DMS53 treated with DMSO at 0.1 percent for 48 hours (cell line): ENCODE measurements at regions not wholly inside any gene's neighbourhood (a gene's known extent, or its start where the extent isn't known, plus 50 kb on each side); places are given as distances from the start of the nearest gene placed in this dataset.
A peak's percentile ranks its signal among the peaks of the same experiment; 100 is the strongest.

Experiments used
- DNase-seq: peaks from one replicate; lab custom pipeline; 2025; ENCODE audit not compliant: unreplicated experiment; lab: John Stamatoyannopoulos, UW

- DNase-seq: no peak
Observed at GRCh38 chr10:84996580-84996979, 668.2 kb downstream of the CCSER2 start.

- DNase-seq: no peak
Observed at GRCh38 chr10:84997870-84998269, 669.5 kb downstream of the CCSER2 start.

DNA sequence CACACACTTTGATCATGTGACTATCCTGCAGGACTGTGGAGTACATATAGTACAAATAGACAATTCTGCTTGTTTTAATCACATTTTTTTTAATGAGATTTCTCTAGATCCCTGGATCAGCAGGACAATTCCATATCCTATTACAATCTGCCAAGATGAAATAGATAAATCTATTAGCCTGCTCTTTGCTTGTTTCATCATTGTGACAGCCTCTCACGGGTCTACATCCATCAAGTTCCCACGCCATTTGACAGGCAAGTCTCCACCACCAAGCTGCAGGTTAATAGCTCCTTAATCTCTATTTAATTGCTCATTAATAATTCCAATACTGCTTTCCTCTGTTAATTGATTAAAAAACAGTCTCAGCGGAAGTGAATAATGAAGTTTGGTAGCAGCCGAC, 671.5 kb downstream of the CCSER2 start:
- no peak for DNase-seq

GRCh38 chr10:85003083-85003482, 674.7 kb downstream of the CCSER2 start:
- DNase-seq: no peak

DNA sequence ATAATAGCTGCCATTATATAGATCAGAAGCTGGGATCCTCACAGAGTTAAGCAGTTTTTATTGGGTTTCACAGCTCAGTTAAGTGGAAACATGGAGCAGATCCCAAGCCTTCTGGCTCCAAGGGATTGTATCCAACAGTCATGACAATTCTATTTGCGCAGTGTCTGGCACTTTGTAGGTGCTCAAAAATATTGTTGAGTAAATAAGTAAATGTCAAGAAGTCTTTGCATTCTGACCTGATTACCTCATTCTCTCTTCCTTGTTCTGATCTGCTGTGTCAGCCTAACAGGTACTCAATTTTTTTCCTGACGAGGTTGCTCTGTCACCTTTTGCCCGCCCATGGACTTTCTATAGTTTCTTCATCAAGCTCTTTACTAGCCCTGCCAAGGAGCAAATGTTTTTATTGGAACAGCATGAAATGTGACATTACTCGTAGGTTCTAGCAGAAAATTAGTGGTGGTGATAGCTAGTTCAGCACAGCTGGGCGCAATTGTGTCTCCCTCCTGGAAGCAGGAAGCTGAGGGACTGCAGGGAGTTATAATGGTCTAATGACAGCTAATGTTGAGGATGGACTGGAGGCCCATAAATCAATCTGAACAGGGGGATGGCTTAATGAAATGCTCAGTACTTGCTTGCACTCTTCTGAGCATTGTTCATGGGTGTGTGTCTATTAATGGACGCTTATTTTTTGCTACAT, 680.2 kb downstream of the CCSER2 start:
- peak; percentile 46 for DNase-seq

GRCh38 chr10:85012305-85012704, 683.9 kb downstream of the CCSER2 start:
- no peak for DNase-seq

GRCh38 chr10:85026878-85027467, 698.6 kb downstream of the CCSER2 start:
- no peak for DNase-seq

DNA sequence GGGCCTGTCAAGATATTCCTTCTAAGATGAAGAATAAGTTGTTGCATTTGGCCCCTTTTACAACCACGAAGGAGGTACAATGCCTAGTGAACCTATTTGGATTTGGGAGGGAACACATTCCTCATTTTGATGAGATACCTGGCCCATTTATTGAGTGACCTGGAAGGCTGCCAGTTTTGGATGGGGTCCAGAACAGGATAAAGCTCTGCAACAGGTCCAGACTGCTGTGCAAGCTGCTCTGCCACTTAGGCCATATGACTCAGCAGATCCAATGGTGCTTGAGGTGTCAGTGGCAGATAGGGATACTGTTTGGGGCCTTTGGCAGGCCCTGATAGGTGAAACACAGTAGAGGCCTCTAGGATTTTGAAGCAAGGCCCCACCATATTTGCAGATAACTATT, 704.6 kb downstream of the CCSER2 start:
- DNase-seq: no peak

GRCh38 chr10:85036661-85037060, 708.3 kb downstream of the CCSER2 start:
- no peak for DNase-seq

DNA sequence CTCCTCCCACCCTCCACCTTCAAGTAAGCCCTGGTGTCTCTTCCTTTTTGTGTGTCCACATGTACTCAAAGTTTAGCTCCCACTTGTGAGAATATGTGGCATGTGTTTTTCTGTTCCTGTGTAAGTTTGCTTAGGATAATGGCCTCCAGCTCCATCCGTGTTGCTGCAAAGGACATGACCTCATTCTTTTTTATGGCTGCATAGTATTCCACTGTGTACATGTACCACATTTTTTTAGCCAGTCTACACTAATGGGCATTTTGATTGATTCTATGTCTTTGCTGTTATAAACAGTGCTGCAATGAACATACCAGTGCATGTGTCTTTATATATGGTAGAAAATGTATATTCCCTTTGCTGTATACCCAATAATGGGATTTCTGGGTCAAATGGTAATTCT, 710.9 kb downstream of the CCSER2 start:
- no peak for DNase-seq

DNA sequence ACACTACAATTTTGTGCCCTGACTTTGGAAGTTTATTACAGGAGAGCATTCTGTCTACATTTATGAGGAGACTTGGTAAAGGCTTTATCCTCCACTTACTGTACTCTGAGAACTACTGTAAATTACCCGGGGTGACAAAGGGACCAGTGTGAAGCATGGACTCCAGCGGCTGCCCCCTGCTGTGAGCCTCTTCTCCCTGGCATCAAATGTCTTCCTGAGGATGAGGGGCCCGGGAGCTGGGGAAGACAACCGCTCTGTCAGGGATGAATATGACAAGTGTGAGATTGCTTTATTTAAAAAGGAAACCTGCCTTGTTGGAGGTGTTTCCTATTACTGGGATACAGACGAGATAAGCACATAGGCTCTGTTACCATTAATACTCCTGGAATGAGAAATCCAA, 714.8 kb downstream of the CCSER2 start:
- peak; percentile 47 for DNase-seq

- DNase-seq: no peak
Observed at GRCh38 chr10:85045046-85045445, 716.7 kb downstream of the CCSER2 start.

GRCh38 chr10:85047170-85047834, 718.9 kb downstream of the CCSER2 start:
- no peak for DNase-seq

GRCh38 chr10:85047979-85048378, 719.6 kb downstream of the CCSER2 start:
- no peak for DNase-seq

DNA sequence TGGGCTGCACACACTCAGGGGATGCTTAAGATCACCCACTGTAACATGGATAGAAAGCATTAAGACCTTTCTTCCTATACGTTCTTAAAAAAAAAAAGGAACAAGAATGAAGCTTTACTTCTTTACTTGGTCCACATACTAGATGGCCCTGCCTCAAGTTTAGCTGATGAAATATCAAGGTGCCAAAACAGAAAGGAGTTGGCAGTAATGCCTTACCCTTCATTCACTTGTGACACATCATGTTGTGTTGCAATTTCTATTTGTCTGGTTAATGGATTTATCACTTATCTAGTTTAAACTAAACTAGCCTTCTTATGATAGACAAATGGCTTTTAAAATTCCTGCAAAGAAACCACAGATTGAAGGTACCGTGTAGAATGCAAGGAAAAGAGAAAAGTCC, 720.3 kb downstream of the CCSER2 start:
- no peak for DNase-seq

GRCh38 chr10:85060944-85061343, 732.6 kb downstream of the CCSER2 start:
- no peak for DNase-seq

DNA sequence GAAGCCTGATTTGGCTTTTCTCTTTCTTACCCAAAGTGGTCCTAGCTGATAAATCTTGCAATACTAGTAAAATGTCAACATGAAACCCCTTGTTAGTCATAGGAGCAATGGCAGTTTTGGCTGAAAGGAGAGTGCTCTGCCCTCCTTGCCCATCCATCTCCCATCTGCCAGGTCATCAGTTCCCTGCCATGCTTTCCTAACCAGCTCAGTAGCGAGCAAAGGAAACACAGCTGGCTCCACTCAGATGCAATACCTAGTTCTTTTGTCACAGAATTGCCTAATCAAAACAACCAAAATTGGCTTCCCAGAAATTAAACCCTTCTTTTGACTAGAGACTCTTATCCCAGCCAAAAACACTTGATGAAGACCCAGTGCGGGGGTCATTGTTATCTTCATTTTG, 733.0 kb downstream of the CCSER2 start:
- no peak for DNase-seq

DNA sequence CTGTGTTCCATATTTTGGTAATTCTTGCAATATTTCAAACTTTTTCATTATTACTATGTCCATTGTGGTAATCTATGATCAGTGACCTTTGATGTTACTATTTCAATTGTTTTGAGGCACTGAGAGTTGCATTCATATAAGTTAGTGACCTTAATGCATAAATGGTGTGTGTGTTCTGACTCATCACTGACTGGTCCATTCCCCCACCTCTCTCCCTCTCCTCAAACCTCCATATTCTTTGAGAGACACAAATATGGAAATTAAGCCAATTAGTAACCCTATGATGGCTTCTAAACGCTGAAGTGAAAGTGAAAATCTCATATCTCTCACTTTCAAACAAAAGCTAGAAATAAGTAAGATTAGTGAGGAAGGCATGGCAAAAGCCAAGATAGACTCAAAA, 739.6 kb downstream of the CCSER2 start:
- no peak for DNase-seq

- DNase-seq: no peak
Observed at GRCh38 chr10:85080934-85081333, 752.5 kb downstream of the CCSER2 start.

- no peak for DNase-seq
Observed at GRCh38 chr10:85098835-85099521, 770.6 kb downstream of the CCSER2 start.

- DNase-seq: no peak
Observed at GRCh38 chr10:85100495-85100894, 772.1 kb downstream of the CCSER2 start.
